Transverse colon (tissue), 3 donors: ENCODE measurements at regions not wholly inside any gene's neighbourhood (a gene's known extent, or its start where the extent isn't known, plus 50 kb on each side); places are given as distances from the start of the nearest gene placed in this dataset.

Experiments used
- CTCF ChIP-seq, 5 experiments: fragments of 200-600 bp in 3 of 5; fragments of 450-650 bp in 2 of 5; sonication (generic) in 3 of 5; IDR thresholded peaks; 1 replicate in 2 of 5; 2 replicates in 3 of 5; pipeline ENCODE4 v1.5.1; 2016 to 2017; ENCODE audit warnings: antibody characterized with exemption in 5 of 5, inconsistent platforms in 3 of 5, mild to moderate bottlenecking in 2 of 5, moderate library complexity in 1 of 5
- POLR2A ChIP-seq: fragments of 450-650 bp; IDR thresholded peaks from one replicate; pipeline ENCODE4 v1.6.1; 2016; ENCODE audit warnings: antibody characterized with exemption, mild to moderate bottlenecking, moderate library complexity

GRCh38 chr10:128938558-128938957 is 528.5 kb upstream of the MGMT start:
- TF ChIP-seq CTCF (IDR thresholded peaks at IDR 0.05) (no peak), POLR2A (no peak)
